Transverse colon (tissue), 4 donors: ENCODE measurements at regions not wholly inside any gene's neighbourhood (a gene's known extent, or its start where the extent isn't known, plus 50 kb on each side); places are given as distances from the start of the nearest gene placed in this dataset.

Experiments used
- DNase-seq: peaks from one replicate; pipeline ENCODE4 v3.0.0-alpha.2; 2019
- H3K27ac ChIP-seq, 4 donors: fragments of 200-600 bp; sonication (generic); 2 replicates each; pipeline ENCODE4 v1.5.1; 2016 to 2018; ENCODE audit warnings: inconsistent platforms in 4 of 4
- H3K27me3 ChIP-seq: fragments of 200-600 bp; sonication (generic); 2 replicates; pipeline ENCODE4 v1.5.1; 2017; ENCODE audit warnings: inconsistent platforms
- H3K36me3 ChIP-seq, 4 donors: fragments of 200-600 bp; sonication (generic); 2 replicates each; pipeline ENCODE4 v1.5.1; 2017 to 2019; ENCODE audit warnings: inconsistent platforms in 4 of 4
- H3K4me1 ChIP-seq, 4 donors: fragments of 200-600 bp; sonication (generic); 2 replicates each; pipeline ENCODE4 v1.5.1; 2017 to 2020; ENCODE audit warnings: inconsistent platforms in 4 of 4
- H3K4me3 ChIP-seq, 4 donors: fragments of 200-600 bp; sonication (generic); 1 replicate in 1 of 4; 2 replicates in 3 of 4; pipeline versions ENCODE4 v1.5.1 to v1.6.1; 2017 to 2019; ENCODE audit warnings: inconsistent platforms in 4 of 4
- H3K9me3 ChIP-seq, 2 donors: fragments of 200-600 bp; sonication (generic); 2 replicates each; pipeline ENCODE4 v1.5.1; 2017 to 2019; ENCODE audit warnings: inconsistent platforms in 2 of 2
- EP300 ChIP-seq: sonication (generic); formaldehyde crosslinking; IDR thresholded peaks from one replicate; pipeline ENCODE4 v1.6.1; 2017; ENCODE audit warnings: antibody characterized with exemption, low read depth
- POLR2A ChIP-seq: fragments of 450-650 bp; IDR thresholded peaks from one replicate; pipeline ENCODE4 v1.6.1; 2016; ENCODE audit warnings: antibody characterized with exemption, mild to moderate bottlenecking, moderate library complexity
- POLR2AphosphoS5 ChIP-seq, 3 donors: sonication (generic); formaldehyde crosslinking; IDR thresholded peaks; one replicate each; pipeline ENCODE4 v1.6.1; 2016; ENCODE audit warnings: antibody characterized with exemption in 3 of 3
- WGBS, 2 donors: methylation state at CpG; one replicate each; pipeline ENCODE4 v1.1.5; 2018; ENCODE audit warnings: low coverage in 1 of 2; 5-methylcytosine and 5-hydroxymethylcytosine counted together
- in situ Hi-C, 4 donors: fragments of 200-750 bp; cut with MboI; loops; one replicate each; pipeline versions ENCODE4 v1.15.0 to v1.15.1; 2017; ENCODE audit warnings: low sequenced_read_pairs in 3 of 4, low pct_ligation_motif_present in 1 of 4, low pct_unique_long_range_greater_than_20kb in 1 of 4
- intact Hi-C: fragments of 100-400 bp; cut with DNase I; formaldehyde crosslinking; loops from one replicate; pipeline ENCODE4 v1.15.1; 2023; ENCODE audit warnings: low total_unique reads
- TF ChIP-seq, protein P1 (sequence below), 5 experiments: fragments of 200-600 bp in 3 of 5; fragments of 450-650 bp in 2 of 5; sonication (generic) in 3 of 5; IDR thresholded peaks; 1 replicate in 2 of 5; 2 replicates in 3 of 5; pipeline ENCODE4 v1.5.1; 2016 to 2017; ENCODE audit warnings: antibody characterized with exemption in 5 of 5, inconsistent platforms in 3 of 5, mild to moderate bottlenecking in 2 of 5, moderate library complexity in 1 of 5

DNA sequence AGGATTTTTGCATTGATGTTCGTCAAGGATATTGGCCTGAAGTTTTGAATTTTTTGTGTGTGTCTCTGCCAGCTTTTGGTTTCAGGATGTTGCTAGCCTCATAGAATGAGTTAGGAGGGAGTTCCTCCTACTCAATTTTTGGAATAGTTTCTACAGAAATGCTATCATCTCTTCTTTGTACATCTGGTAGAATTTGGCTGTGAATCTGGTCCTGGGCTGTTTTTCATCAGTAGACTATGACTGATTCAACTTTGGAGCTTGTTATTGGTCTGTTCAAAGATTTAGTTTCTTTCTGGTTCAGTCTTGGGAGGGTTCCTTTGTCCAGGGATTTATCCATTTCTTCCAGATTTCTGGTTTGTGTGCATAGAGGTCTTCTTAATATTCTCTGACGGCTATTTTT, 166.7 kb downstream of the ST6GAL2 start:
- no peak for TF ChIP-seq POLR2AphosphoS5 (IDR thresholded peaks at IDR 0.05)
- TF ChIP-seq, protein P1, sequence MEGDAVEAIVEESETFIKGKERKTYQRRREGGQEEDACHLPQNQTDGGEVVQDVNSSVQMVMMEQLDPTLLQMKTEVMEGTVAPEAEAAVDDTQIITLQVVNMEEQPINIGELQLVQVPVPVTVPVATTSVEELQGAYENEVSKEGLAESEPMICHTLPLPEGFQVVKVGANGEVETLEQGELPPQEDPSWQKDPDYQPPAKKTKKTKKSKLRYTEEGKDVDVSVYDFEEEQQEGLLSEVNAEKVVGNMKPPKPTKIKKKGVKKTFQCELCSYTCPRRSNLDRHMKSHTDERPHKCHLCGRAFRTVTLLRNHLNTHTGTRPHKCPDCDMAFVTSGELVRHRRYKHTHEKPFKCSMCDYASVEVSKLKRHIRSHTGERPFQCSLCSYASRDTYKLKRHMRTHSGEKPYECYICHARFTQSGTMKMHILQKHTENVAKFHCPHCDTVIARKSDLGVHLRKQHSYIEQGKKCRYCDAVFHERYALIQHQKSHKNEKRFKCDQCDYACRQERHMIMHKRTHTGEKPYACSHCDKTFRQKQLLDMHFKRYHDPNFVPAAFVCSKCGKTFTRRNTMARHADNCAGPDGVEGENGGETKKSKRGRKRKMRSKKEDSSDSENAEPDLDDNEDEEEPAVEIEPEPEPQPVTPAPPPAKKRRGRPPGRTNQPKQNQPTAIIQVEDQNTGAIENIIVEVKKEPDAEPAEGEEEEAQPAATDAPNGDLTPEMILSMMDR (IDR thresholded peaks at IDR 0.05), result no peak
- no peak for TF ChIP-seq EP300
- no peak for TF ChIP-seq POLR2A
- intact Hi-C loops (no loop called here), in situ Hi-C loops (no loop called here)
- WGBS, 2 donors, result 56 to 75% methylated on average over 1 to 2 of the region's 2 CpGs
- Histone ChIP-seq H3K27me3 (no peaks in the 10 kb centered on the region), H3K36me3 (no peaks in the 10 kb centered on the region), H3K27ac (no peak overlapping the region), H3K9me3 (peaks cover 9% of the 10 kb centered on the region in 2 donors), H3K4me1 (peaks cover 0 to 4% (median 0%) of the 10 kb centered on the region in 4 donors), H3K4me3 (no peak overlapping the region)
- DNase-seq, result no peak

DNA sequence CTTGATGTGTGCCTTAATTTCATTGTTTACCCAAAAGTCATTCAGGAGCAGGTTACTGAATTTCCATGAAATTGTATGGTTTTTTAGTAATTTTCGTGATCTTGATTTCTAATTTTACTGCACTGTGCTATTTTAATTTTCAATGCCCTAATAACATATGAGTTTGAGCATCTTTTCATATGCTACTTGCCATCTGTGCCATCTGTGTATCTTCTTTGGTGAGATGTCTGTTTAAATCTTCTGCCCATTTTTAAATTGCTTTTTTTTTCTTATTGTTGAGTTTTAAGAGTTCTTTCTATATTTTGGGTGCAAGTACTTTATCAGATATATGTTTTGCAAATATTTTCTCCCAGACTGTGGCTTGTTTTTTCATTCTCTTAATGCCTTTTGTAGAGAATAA, 165.9 kb downstream of the ST6GAL2 start:
- no peaks in the 10 kb centered on the region for H3K27me3 ChIP-seq
- TF ChIP-seq, protein P1 (IDR thresholded peaks at IDR 0.05), result no peak
- TF ChIP-seq POLR2A (no peak), POLR2AphosphoS5 (IDR thresholded peaks at IDR 0.05) (no peak)
- WGBS, 2 donors, result 81 to 91% methylated on average over 1 of the region's 1 CpG
- no peaks in the 10 kb centered on the region for H3K36me3 ChIP-seq
- H3K4me3 ChIP-seq, result no peak overlapping the region
- in situ Hi-C loops, result no loop called here
- no peak for DNase-seq
- intact Hi-C loops, result no loop called here
- H3K4me1 ChIP-seq, result peaks cover 0 to 4% (median 0%) of the 10 kb centered on the region in 4 donors
- peaks cover 9% of the 10 kb centered on the region in 2 donors for H3K9me3 ChIP-seq
- no peak overlapping the region for H3K27ac ChIP-seq

DNA sequence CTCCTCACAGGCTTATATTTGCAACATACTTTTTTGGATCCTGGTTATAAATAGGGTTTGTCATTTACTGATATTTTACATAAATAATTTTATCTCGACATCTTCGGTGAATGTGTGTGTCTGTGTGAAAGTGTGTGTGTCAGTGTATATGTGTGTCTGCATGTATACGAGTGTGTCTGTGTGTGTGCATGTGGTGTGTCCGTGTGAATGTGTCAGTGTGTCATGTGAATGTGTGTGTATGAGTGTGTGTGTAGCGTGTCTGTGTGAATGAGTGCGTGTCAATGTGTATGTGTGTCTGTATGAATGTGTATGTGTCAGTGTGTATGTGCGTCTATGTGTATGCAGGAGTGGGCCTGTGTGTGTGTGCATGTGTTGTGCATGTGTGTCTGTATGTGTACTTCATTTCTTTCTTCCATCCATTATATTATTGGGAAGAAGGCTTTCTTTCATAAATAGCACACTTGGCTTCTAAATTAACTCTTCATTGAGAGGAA, 161.6 kb downstream of the ST6GAL2 start:
- in situ Hi-C loops (no loop called here), intact Hi-C loops (no loop called here)
- no peak overlapping the region for H3K4me3 ChIP-seq
- H3K27ac ChIP-seq, result no peak overlapping the region
- no peaks in the 10 kb centered on the region for H3K27me3 ChIP-seq
- 79 to 85% methylated on average over 3 to 7 of the region's 7 CpGs for WGBS, 2 donors
- no peaks in the 10 kb centered on the region for H3K9me3 ChIP-seq
- no peak for TF ChIP-seq EP300
- no peak for TF ChIP-seq POLR2A
- TF ChIP-seq, protein P1 (IDR thresholded peaks at IDR 0.05), result no peak
- no peak for TF ChIP-seq POLR2AphosphoS5 (IDR thresholded peaks at IDR 0.05)
- peaks cover 0 to 4% (median 0%) of the 10 kb centered on the region in 4 donors for H3K4me1 ChIP-seq
- no peak for DNase-seq
- no peaks in the 10 kb centered on the region for H3K36me3 ChIP-seq

DNA sequence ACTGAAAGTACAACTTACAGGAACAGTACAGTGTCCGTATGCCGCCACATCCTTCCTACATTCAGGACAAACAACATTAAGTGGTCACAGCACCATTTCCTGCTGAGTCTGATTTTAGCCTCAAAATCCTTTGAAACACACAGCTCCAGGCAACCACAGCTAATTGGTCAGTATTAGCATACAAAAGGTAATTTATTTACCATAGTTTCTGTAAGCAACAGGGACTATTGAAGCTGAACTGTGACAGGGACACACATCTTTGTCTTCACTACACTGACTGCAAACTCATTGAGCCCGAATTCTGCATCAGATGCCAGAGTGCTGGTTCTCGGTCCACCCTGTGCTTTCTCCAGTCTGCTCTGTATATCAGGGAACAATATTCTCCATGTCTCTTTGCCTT, 151.8 kb downstream of the ST6GAL2 start:
- WGBS, 2 donors, result 67 to 80% methylated on average over 2 to 4 of the region's 4 CpGs
- TF ChIP-seq EP300 (no peak), POLR2A (no peak), POLR2AphosphoS5 (IDR thresholded peaks at IDR 0.05) (no peak)
- TF ChIP-seq, protein P1 (IDR thresholded peaks at IDR 0.05), result no peak

More for the DNA sequence above, 151.8 kb downstream of the ST6GAL2 start:
- no peak for DNase-seq
- H3K27ac ChIP-seq, result no peak overlapping the region
- no peak overlapping the region for H3K4me3 ChIP-seq
- H3K27me3 ChIP-seq, result no peaks in the 10 kb centered on the region
- H3K9me3 ChIP-seq, result no peaks in the 10 kb centered on the region
- H3K36me3 ChIP-seq, result no peaks in the 10 kb centered on the region
- no peaks in the 10 kb centered on the region for H3K4me1 ChIP-seq
- in situ Hi-C loops (no loop called here), intact Hi-C loops (no loop called here)
